IMR-90 (cell line): ENCODE measurements at regions not wholly inside any gene's neighbourhood (a gene's known extent, or its start where the extent isn't known, plus 50 kb on each side); places are given as distances from the start of the nearest gene placed in this dataset.

Source experiments
- MXI1 ChIP-seq: IDR thresholded peaks from 2 replicates; pipeline ENCODE4 v1.6.1; 2012; ENCODE audit warnings: low read depth, mild to moderate bottlenecking, low read length, moderate library complexity, borderline replicate concordance
- NFE2L2 ChIP-seq: fragments of 150-350 bp; IDR thresholded peaks from 2 replicates; pipeline ENCODE4 v1.6.1; 2016; ENCODE audit warnings: low read depth, mild to moderate bottlenecking, low read length
- POLR2A ChIP-seq: IDR thresholded peaks from 2 replicates; pipeline ENCODE4 v1.6.1; 2012; ENCODE audit warnings: mild to moderate bottlenecking, low read depth, low read length
- RAD21 ChIP-seq: IDR thresholded peaks from 2 replicates; pipeline ENCODE4 v1.6.1; 2012; ENCODE audit warnings: low read length, improper control_type of control experiment
- TF ChIP-seq, protein P1 (sequence below): conservative IDR thresholded peaks from 2 replicates; pipeline ENCODE4 v1.5.1; 2012; ENCODE audit warnings: mild to moderate bottlenecking, low read depth, low read length, improper control_type of control experiment

- TF ChIP-seq RAD21 (no peak), NFE2L2 (no peak), MXI1 (no peak), POLR2A (no peak)
- TF ChIP-seq, protein P1, sequence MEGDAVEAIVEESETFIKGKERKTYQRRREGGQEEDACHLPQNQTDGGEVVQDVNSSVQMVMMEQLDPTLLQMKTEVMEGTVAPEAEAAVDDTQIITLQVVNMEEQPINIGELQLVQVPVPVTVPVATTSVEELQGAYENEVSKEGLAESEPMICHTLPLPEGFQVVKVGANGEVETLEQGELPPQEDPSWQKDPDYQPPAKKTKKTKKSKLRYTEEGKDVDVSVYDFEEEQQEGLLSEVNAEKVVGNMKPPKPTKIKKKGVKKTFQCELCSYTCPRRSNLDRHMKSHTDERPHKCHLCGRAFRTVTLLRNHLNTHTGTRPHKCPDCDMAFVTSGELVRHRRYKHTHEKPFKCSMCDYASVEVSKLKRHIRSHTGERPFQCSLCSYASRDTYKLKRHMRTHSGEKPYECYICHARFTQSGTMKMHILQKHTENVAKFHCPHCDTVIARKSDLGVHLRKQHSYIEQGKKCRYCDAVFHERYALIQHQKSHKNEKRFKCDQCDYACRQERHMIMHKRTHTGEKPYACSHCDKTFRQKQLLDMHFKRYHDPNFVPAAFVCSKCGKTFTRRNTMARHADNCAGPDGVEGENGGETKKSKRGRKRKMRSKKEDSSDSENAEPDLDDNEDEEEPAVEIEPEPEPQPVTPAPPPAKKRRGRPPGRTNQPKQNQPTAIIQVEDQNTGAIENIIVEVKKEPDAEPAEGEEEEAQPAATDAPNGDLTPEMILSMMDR = no peak
These were observed 1178.7 kb downstream of the AACS start for GRCh38 chr12:126243814-126244440.
